ENCODE measurements at regions not wholly inside any gene's neighbourhood (a gene's known extent, or its start where the extent isn't known, plus 50 kb on each side); places are given as distances from the start of the nearest gene placed in this dataset.

DNA sequence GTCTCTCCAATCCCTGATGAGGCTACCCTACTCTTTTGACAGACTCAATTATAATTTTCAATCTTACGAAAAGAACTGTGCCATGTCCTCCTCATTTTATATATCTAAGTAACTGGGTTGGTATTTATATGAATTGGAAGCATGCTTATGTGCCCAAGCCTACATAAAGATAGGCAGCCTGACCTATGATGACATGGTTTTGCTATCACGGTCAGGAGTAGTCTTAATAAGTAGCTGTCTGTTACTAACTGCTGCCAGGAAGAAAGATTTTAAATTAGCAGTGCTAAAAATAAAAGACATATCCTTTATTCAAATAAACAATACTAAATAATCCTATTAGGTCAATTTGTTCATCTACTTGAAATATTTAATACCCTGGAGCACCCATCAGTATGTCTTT, 102.0 kb upstream of the DTNA start:
- H2BK20ac ChIP-seq (ENCODE audit: low read depth, low read length) = no peak overlapping the region
- no peak overlapping the region for H4K91ac ChIP-seq (ENCODE audit: insufficient read depth, low read depth, low read length)
- POLR2A ChIA-PET (ENCODE audit: unreplicated experiment) = no interaction called here
- H3K56ac ChIP-seq (ENCODE audit: extremely low read depth, insufficient read depth, low read length) = no peak overlapping the region
- H3K4ac ChIP-seq (ENCODE audit: low read depth, low read length) = no peak overlapping the region
- H4K5ac ChIP-seq (ENCODE audit: low read depth, low read length) = no peak overlapping the region
- no peaks in the 10 kb centered on the region for H4K20me1 ChIP-seq (ENCODE audit: insufficient read depth, low read length)
- H3K36me3 ChIP-seq (ENCODE audit: control insufficient read depth, insufficient read depth, low read length) = no peaks in the 10 kb centered on the region
- no peak overlapping the region for H2BK120ac ChIP-seq (ENCODE audit: low read depth, low read length)
- intact Hi-C loops (cut with micrococcal nuclease) = no loop called here
- no peak overlapping the region for H3K4me2 ChIP-seq (ENCODE audit: low read depth, low read length)
- H3K9me3 ChIP-seq (ENCODE audit: control insufficient read depth, insufficient read depth, low read length) = no peaks in the 10 kb centered on the region
- H2AFZ ChIP-seq (replicated peaks; ENCODE audit: low read length, poor library complexity) = no peak overlapping the region
- no peak overlapping the region for H3K4me3 ChIP-seq (ENCODE audit: insufficient read depth, low read depth, low read length)
- no peak overlapping the region for H3K18ac ChIP-seq (ENCODE audit: low read depth, low read length)
- ATAC-seq (ENCODE audit: low read depth) = no peak
- no peak for DNase-seq
- H3K4me1 ChIP-seq (ENCODE audit: control insufficient read depth, insufficient read depth, low read length) = peaks cover 2% of the 10 kb centered on the region; the same call in 1 of the 2 replicates
- no CpG with 5 or more reads among the region's 2 CpGs for WGBS, 2 experiments (ENCODE audit: extremely low coverage in 2 of 2, insufficient read length in 1 of 2)
- H3K9me1 ChIP-seq (ENCODE audit: insufficient read depth, low read length) = no peaks in the 10 kb centered on the region
- BruUV-seq (replicated peaks) = no TSS peak
- no peak overlapping the region for H4K8ac ChIP-seq (ENCODE audit: low read depth in 2 of 2, low read length in 2 of 2)
- dilution Hi-C loops (cut with HindIII; ENCODE audit: low sequenced_read_pairs, unreplicated experiment) = no loop called here
- H3K27ac ChIP-seq (ENCODE audit: insufficient read depth, low read length) = no peak overlapping the region
- in situ Hi-C loops (cut with MboI; ENCODE audit: low sequenced_read_pairs) = no loop called here
- no peaks in the 10 kb centered on the region for H3K79me1 ChIP-seq (ENCODE audit: low read depth in 1 of 2, low read length in 2 of 2)
- no peak overlapping the region for H3K14ac ChIP-seq (replicated peaks; ENCODE audit: low read depth, low read length)
- H2AK9ac ChIP-seq (replicated peaks; ENCODE audit: low read depth, low read length, poor library complexity) = no peak overlapping the region
- no peaks in the 10 kb centered on the region for H3K27me3 ChIP-seq (ENCODE audit: control insufficient read depth, insufficient read depth, low read length)
- H2AK5ac ChIP-seq (ENCODE audit: low read depth, low read length) = no peak overlapping the region
- CTCF ChIA-PET = no interaction called here
- TF ChIP-seq USF2 (IDR thresholded peaks at IDR 0.05; ENCODE audit: low read depth, low read length) (no peak), MAFK (IDR thresholded peaks at IDR 0.05; ENCODE audit: low read depth, low read length) (no peak), CEBPB (IDR thresholded peaks at IDR 0.05; ENCODE audit: low read depth, low read length) (no peak), NFE2L2 (IDR thresholded peaks at IDR 0.05; ENCODE audit: low read depth, low read length) (no peak), MXI1 (IDR thresholded peaks at IDR 0.05; ENCODE audit: borderline replicate concordance, low read depth, low read length) (no peak), RFX5 (IDR thresholded peaks at IDR 0.05; ENCODE audit: low read depth, low read length) (no peak), BHLHE40 (IDR thresholded peaks at IDR 0.05; ENCODE audit: low read depth, low read length) (no peak), POLR2A (IDR thresholded peaks at IDR 0.05; ENCODE audit: low read depth, low read length) (no peak), RAD21 (IDR thresholded peaks at IDR 0.05; ENCODE audit: low read length) (no peak), CHD1 (IDR thresholded peaks at IDR 0.05; ENCODE audit: low read depth, low read length) (no peak), FOS (IDR thresholded peaks at IDR 0.05; ENCODE audit: low read depth, low read length) (no peak), RCOR1 (IDR thresholded peaks at IDR 0.05; ENCODE audit: insufficient replicate concordance, low read length) (no peak), MAZ (IDR thresholded peaks at IDR 0.05; ENCODE audit: borderline replicate concordance, low read depth, low read length) (no peak), SMC3 (IDR thresholded peaks at IDR 0.05; ENCODE audit: low read depth, low read length) (no peak)
- TF ChIP-seq, protein P1, sequence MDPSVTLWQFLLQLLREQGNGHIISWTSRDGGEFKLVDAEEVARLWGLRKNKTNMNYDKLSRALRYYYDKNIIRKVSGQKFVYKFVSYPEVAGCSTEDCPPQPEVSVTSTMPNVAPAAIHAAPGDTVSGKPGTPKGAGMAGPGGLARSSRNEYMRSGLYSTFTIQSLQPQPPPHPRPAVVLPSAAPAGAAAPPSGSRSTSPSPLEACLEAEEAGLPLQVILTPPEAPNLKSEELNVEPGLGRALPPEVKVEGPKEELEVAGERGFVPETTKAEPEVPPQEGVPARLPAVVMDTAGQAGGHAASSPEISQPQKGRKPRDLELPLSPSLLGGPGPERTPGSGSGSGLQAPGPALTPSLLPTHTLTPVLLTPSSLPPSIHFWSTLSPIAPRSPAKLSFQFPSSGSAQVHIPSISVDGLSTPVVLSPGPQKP (IDR thresholded peaks at IDR 0.05; ENCODE audit: borderline replicate concordance, low read depth, low read length) = no peak
- TF ChIP-seq, protein P2, sequence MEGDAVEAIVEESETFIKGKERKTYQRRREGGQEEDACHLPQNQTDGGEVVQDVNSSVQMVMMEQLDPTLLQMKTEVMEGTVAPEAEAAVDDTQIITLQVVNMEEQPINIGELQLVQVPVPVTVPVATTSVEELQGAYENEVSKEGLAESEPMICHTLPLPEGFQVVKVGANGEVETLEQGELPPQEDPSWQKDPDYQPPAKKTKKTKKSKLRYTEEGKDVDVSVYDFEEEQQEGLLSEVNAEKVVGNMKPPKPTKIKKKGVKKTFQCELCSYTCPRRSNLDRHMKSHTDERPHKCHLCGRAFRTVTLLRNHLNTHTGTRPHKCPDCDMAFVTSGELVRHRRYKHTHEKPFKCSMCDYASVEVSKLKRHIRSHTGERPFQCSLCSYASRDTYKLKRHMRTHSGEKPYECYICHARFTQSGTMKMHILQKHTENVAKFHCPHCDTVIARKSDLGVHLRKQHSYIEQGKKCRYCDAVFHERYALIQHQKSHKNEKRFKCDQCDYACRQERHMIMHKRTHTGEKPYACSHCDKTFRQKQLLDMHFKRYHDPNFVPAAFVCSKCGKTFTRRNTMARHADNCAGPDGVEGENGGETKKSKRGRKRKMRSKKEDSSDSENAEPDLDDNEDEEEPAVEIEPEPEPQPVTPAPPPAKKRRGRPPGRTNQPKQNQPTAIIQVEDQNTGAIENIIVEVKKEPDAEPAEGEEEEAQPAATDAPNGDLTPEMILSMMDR (conservative IDR thresholded peaks at IDR 0.05; ENCODE audit: low read depth, low read length) = no peak
- H3K9ac ChIP-seq (ENCODE audit: low read depth, low read length) = no peak overlapping the region
- no peak overlapping the region for H3K23ac ChIP-seq (ENCODE audit: low read depth, low read length)
- H2BK5ac ChIP-seq (ENCODE audit: low read depth, low read length, poor library complexity, severe bottlenecking) = no peak overlapping the region
- H2BK15ac ChIP-seq (ENCODE audit: low read depth, low read length) = no peak overlapping the region
